K562 (cell line): ENCODE measurements at regions not wholly inside any gene's neighbourhood (a gene's known extent, or its start where the extent isn't known, plus 50 kb on each side); places are given as distances from the start of the nearest gene placed in this dataset.
A peak's percentile ranks its signal among the peaks of the same experiment; 100 is the strongest.

Source experiments
- ARHGAP35 ChIP-seq: fragments of 450-650 bp; IDR thresholded peaks from 2 replicates; pipeline ENCODE4 v1.6.1; 2018; ENCODE audit not compliant: partially characterized antibody
- BACH1 ChIP-seq: fragments of 200-800 bp; sonication (Bioruptor generic); IDR thresholded peaks from 2 replicates; pipeline ENCODE4 v1.6.1; 2016; ENCODE audit warnings: missing genetic modification characterization, missing compliant biosample characterization
- CREB3L1 ChIP-seq: fragments of 450-650 bp; IDR thresholded peaks from 2 replicates; pipeline ENCODE4 v1.6.1; 2014; ENCODE audit warnings: low read depth, mild to moderate bottlenecking, moderate library complexity, borderline replicate concordance
- MAFF ChIP-seq: IDR thresholded peaks from 2 replicates; pipeline ENCODE4 v1.6.1; 2012; ENCODE audit warnings: low read length, improper control_type of control experiment
- MAFG ChIP-seq: fragments of 450-650 bp; conservative IDR thresholded peaks from 2 replicates; pipeline ENCODE4 v1.6.1; 2016; ENCODE audit warnings: missing genetic modification characterization, missing compliant biosample characterization
- MTF1 ChIP-seq: fragments of 250-450 bp; sonication (Bioruptor Pico); IDR thresholded peaks from 2 replicates; pipeline ENCODE4 v1.9.0; 2021; ENCODE audit warnings: moderate library complexity, mild to moderate bottlenecking, inconsistent platforms, borderline replicate concordance
- NBN ChIP-seq: fragments of 450-650 bp; IDR thresholded peaks from 2 replicates; pipeline ENCODE4 v1.6.1; 2016; ENCODE audit warnings: low read depth, mild to moderate bottlenecking
- NR0B1 ChIP-seq: fragments of 450-650 bp; IDR thresholded peaks from one replicate; pipeline ENCODE4 v1.6.1; 2018; ENCODE audit warnings: mild to moderate bottlenecking, moderate library complexity; ENCODE audit not compliant: partially characterized antibody
- NR2C1 ChIP-seq, 2 experiments: fragments of 450-650 bp; IDR thresholded peaks; 2 replicates each; pipeline ENCODE4 v1.6.1; 2017; ENCODE audit warnings: mild to moderate bottlenecking in 2 of 2, antibody characterized with exemption in 1 of 2, inconsistent platforms in 1 of 2, missing compliant biosample characterization in 1 of 2, missing genetic modification characterization in 1 of 2
- NR2F6 ChIP-seq: fragments of 450-650 bp; formaldehyde crosslinking; IDR thresholded peaks from 2 replicates; pipeline ENCODE4 v1.4.0; 2020; ENCODE audit warnings: mild to moderate bottlenecking
- RREB1 ChIP-seq: fragments of 250-450 bp; sonication (Bioruptor Pico); IDR thresholded peaks from 2 replicates; pipeline ENCODE4 v1.4.0; 2020
- SIX5 ChIP-seq, 2 experiments: IDR thresholded peaks; 2 replicates each; pipeline ENCODE4 v1.6.1; 2011; ENCODE audit warnings: low read length in 2 of 2, borderline replicate concordance in 1 of 2, low read depth in 1 of 2, mild to moderate bottlenecking in 1 of 2, moderate library complexity in 1 of 2; ENCODE audit not compliant: insufficient read depth in 1 of 2
- TAL1 ChIP-seq: fragments of 450-650 bp; IDR thresholded peaks from 2 replicates; pipeline ENCODE4 v1.6.1; 2016; ENCODE audit warnings: mild to moderate bottlenecking
- TFAP4 ChIP-seq: sonication (generic); formaldehyde crosslinking; IDR thresholded peaks from 2 replicates; pipeline ENCODE4 v1.8.0; 2022; ENCODE audit warnings: missing genetic modification reagents, mild to moderate bottlenecking, moderate library complexity, borderline replicate concordance
- ZNF174 ChIP-seq: fragments of 250-450 bp; sonication (Bioruptor Pico); IDR thresholded peaks from 2 replicates; pipeline ENCODE4 v1.4.0; 2020; ENCODE audit warnings: mild to moderate bottlenecking
- ZNF311 ChIP-seq: fragments of 250-450 bp; sonication (Bioruptor Pico); IDR thresholded peaks from 2 replicates; pipeline ENCODE4 v1.4.0; 2020; ENCODE audit warnings: mild to moderate bottlenecking, moderate library complexity
- ZNF384 ChIP-seq: IDR thresholded peaks from 2 replicates; pipeline ENCODE4 v1.6.1; 2012; ENCODE audit warnings: low read depth, low read length, improper control_type of control experiment
- ZNF644 ChIP-seq: fragments of 200-800 bp; sonication (Bioruptor generic); IDR thresholded peaks from 2 replicates; pipeline ENCODE4 v1.6.1; 2016; ENCODE audit warnings: low read depth, missing genetic modification characterization, missing compliant biosample characterization
- ZNF695 ChIP-seq: fragments of 450-650 bp; formaldehyde crosslinking; IDR thresholded peaks from 2 replicates; pipeline ENCODE4 v1.4.0; 2020; ENCODE audit warnings: mild to moderate bottlenecking, moderate library complexity

- TF ChIP-seq RREB1 (no peak), CREB3L1 (no peak), ZNF695 (CRISPR knock-in tag) (no peak), BACH1 (0 out of 2 replicates have a peak, but pooled peaks have one; percentile 24), ARHGAP35 (no peak), MTF1 (CRISPR knock-in tag) (no peak), TFAP4 (CRISPR knock-in tag) (no peak), NR2C1 (IDR thresholded peaks at IDR 0.05) (no peak), NR2C1 (tag; IDR thresholded peaks at IDR 0.05) (no peak), NBN (no peak), MAFF (no peak), SIX5 (IDR thresholded peaks at IDR 0.05; ENCODE audit: borderline replicate concordance in 1 of 2, insufficient read depth in 1 of 2, low read depth in 1 of 2, low read length in 2 of 2) (no peak), ZNF311 (CRISPR knock-in tag) (no peak), NR0B1 (no peak), ZNF384 (no peak), TAL1 (no peak), NR2F6 (CRISPR knock-in tag) (no peak), ZNF644 (tag) (no peak), MAFG (tag) (0 out of 2 replicates have a peak, but pooled peaks have one; percentile 37), ZNF174 (no peak)
Observed at GRCh38 chr5:115377468-115378217, 81.2 kb upstream of the CCDC112 start (continued).
